Activated naive CD8-positive, alpha-beta T cell (primary cell): ENCODE measurements at regions not wholly inside any gene's neighbourhood (a gene's known extent, or its start where the extent isn't known, plus 50 kb on each side); places are given as distances from the start of the nearest gene placed in this dataset.
"Not testable (repeated sequence)": the region's sequence is repeated elsewhere in the genome, so short reads cannot be mapped to it uniquely, and the experiment has no call there.

ENCODE experiments used
- H3K27ac Mint-ChIP-seq: one replicate; pipeline ENCODE4 v1.8.0; 2021; ENCODE audit warnings: mixed read lengths
- H3K27me3 Mint-ChIP-seq: one replicate; pipeline ENCODE4 v1.8.0; 2021; ENCODE audit warnings: mixed read lengths
- H3K36me3 Mint-ChIP-seq: one replicate; pipeline ENCODE4 v1.8.0; 2021; ENCODE audit warnings: mixed read lengths
- H3K4me1 Mint-ChIP-seq: one replicate; pipeline ENCODE4 v1.8.0; 2021; ENCODE audit warnings: low read depth, mixed read lengths
- H3K4me3 Mint-ChIP-seq: one replicate; pipeline ENCODE4 v1.8.0; 2021; ENCODE audit warnings: mild to moderate bottlenecking, mixed read lengths
- H3K9me3 Mint-ChIP-seq: one replicate; pipeline ENCODE4 v1.8.0; 2021; ENCODE audit warnings: low read depth, mixed read lengths

GRCh38 chr11:115642660-115643059 lies 138.4 kb upstream of the CADM1 start:
- no peaks in the 10 kb centered on the region for H3K9me3 Mint-ChIP-seq
- no peaks in the 10 kb centered on the region for H3K4me1 Mint-ChIP-seq
- no peak overlapping the region for H3K4me3 Mint-ChIP-seq
- peaks cover 4% of the 10 kb centered on the region for H3K27me3 Mint-ChIP-seq
- no peak overlapping the region for H3K27ac Mint-ChIP-seq
- H3K36me3 Mint-ChIP-seq = no peaks in the 10 kb centered on the region

GRCh38 chr11:115637599-115638241 lies 133.5 kb upstream of the CADM1 start:
- H3K27me3 Mint-ChIP-seq = peaks cover 1% of the 10 kb centered on the region
- H3K9me3 Mint-ChIP-seq = no peaks in the 10 kb centered on the region
- no peaks in the 10 kb centered on the region for H3K4me1 Mint-ChIP-seq
- no peak overlapping the region for H3K27ac Mint-ChIP-seq
- no peaks in the 10 kb centered on the region for H3K36me3 Mint-ChIP-seq
- H3K4me3 Mint-ChIP-seq = no peak overlapping the region

- no peaks in the 10 kb centered on the region for H3K9me3 Mint-ChIP-seq
- H3K27me3 Mint-ChIP-seq = peaks cover 1% of the 10 kb centered on the region
- no peak overlapping the region for H3K27ac Mint-ChIP-seq
- H3K4me3 Mint-ChIP-seq = no peak overlapping the region
- H3K36me3 Mint-ChIP-seq = no peaks in the 10 kb centered on the region
- no peaks in the 10 kb centered on the region for H3K4me1 Mint-ChIP-seq
Observed at GRCh38 chr11:115636753-115637527, 132.7 kb upstream of the CADM1 start.

GRCh38 chr11:115633977-115634376 lies 129.8 kb upstream of the CADM1 start:
- not testable (repeated sequence) for H3K27me3 Mint-ChIP-seq

GRCh38 chr11:115632061-115632460 lies 127.8 kb upstream of the CADM1 start:
- Mint-ChIP-seq H3K27me3 (peaks cover 7% of the 10 kb centered on the region), H3K9me3 (no peaks in the 10 kb centered on the region), H3K36me3 (no peaks in the 10 kb centered on the region), H3K27ac (no peak overlapping the region), H3K4me3 (no peak overlapping the region), H3K4me1 (no peaks in the 10 kb centered on the region)

More at GRCh38 chr11:115633977-115634376, 129.8 kb upstream of the CADM1 start:
- H3K4me1 Mint-ChIP-seq, H3K27ac Mint-ChIP-seq, H3K9me3 Mint-ChIP-seq, H3K4me3 Mint-ChIP-seq, H3K36me3 Mint-ChIP-seq: not testable (repeated sequence)

GRCh38 chr11:115631609-115632008 lies 127.4 kb upstream of the CADM1 start:
- peaks cover 7% of the 10 kb centered on the region for H3K27me3 Mint-ChIP-seq
- no peak overlapping the region for H3K4me3 Mint-ChIP-seq
- H3K36me3 Mint-ChIP-seq = no peaks in the 10 kb centered on the region
- no peak overlapping the region for H3K27ac Mint-ChIP-seq
- no peaks in the 10 kb centered on the region for H3K4me1 Mint-ChIP-seq
- H3K9me3 Mint-ChIP-seq = no peaks in the 10 kb centered on the region

- Mint-ChIP-seq H3K27ac (no peak overlapping the region), H3K36me3 (no peaks in the 10 kb centered on the region), H3K27me3 (peaks cover 7% of the 10 kb centered on the region), H3K4me3 (no peak overlapping the region), H3K9me3 (no peaks in the 10 kb centered on the region), H3K4me1 (no peaks in the 10 kb centered on the region)
Observed at GRCh38 chr11:115630214-115630613, 126.0 kb upstream of the CADM1 start.

- Mint-ChIP-seq H3K4me3 (no peak overlapping the region), H3K27ac (no peak overlapping the region), H3K9me3 (no peaks in the 10 kb centered on the region), H3K27me3 (peaks cover 7% of the 10 kb centered on the region), H3K36me3 (no peaks in the 10 kb centered on the region), H3K4me1 (no peaks in the 10 kb centered on the region)
Observed at GRCh38 chr11:115629456-115630015, 125.3 kb upstream of the CADM1 start.

GRCh38 chr11:115627666-115628460 lies 123.6 kb upstream of the CADM1 start:
- H3K4me1 Mint-ChIP-seq = no peaks in the 10 kb centered on the region
- no peaks in the 10 kb centered on the region for H3K9me3 Mint-ChIP-seq
- H3K27me3 Mint-ChIP-seq = peaks cover 6% of the 10 kb centered on the region
- no peak overlapping the region for H3K4me3 Mint-ChIP-seq
- H3K36me3 Mint-ChIP-seq = no peaks in the 10 kb centered on the region
- H3K27ac Mint-ChIP-seq = no peak overlapping the region

- no peaks in the 10 kb centered on the region for H3K9me3 Mint-ChIP-seq
- H3K4me3 Mint-ChIP-seq = no peak overlapping the region
- H3K27ac Mint-ChIP-seq = no peak overlapping the region
- no peaks in the 10 kb centered on the region for H3K4me1 Mint-ChIP-seq
- no peaks in the 10 kb centered on the region for H3K36me3 Mint-ChIP-seq
- peaks cover 6% of the 10 kb centered on the region for H3K27me3 Mint-ChIP-seq
Observed at GRCh38 chr11:115627071-115627470, 122.9 kb upstream of the CADM1 start.

- Mint-ChIP-seq H3K36me3 (no peaks in the 10 kb centered on the region), H3K4me1 (no peaks in the 10 kb centered on the region), H3K27me3 (peaks cover 6% of the 10 kb centered on the region), H3K27ac (no peak overlapping the region), H3K9me3 (no peaks in the 10 kb centered on the region), H3K4me3 (no peak overlapping the region)
Observed at GRCh38 chr11:115626414-115626813, 122.2 kb upstream of the CADM1 start.

- Mint-ChIP-seq H3K27ac (no peak overlapping the region), H3K4me3 (no peak overlapping the region), H3K27me3 (peaks cover 3% of the 10 kb centered on the region), H3K9me3 (no peaks in the 10 kb centered on the region), H3K36me3 (no peaks in the 10 kb centered on the region), H3K4me1 (no peaks in the 10 kb centered on the region)
Observed at GRCh38 chr11:115625502-115625901, 121.3 kb upstream of the CADM1 start.

- no peak overlapping the region for H3K4me3 Mint-ChIP-seq
- no peaks in the 10 kb centered on the region for H3K9me3 Mint-ChIP-seq
- no peak overlapping the region for H3K27ac Mint-ChIP-seq
- H3K4me1 Mint-ChIP-seq = no peaks in the 10 kb centered on the region
- no peaks in the 10 kb centered on the region for H3K36me3 Mint-ChIP-seq
- H3K27me3 Mint-ChIP-seq = no peaks in the 10 kb centered on the region
Observed at GRCh38 chr11:115624065-115624464, 119.8 kb upstream of the CADM1 start.

GRCh38 chr11:115623021-115623451 lies 118.8 kb upstream of the CADM1 start:
- Mint-ChIP-seq H3K36me3 (no peaks in the 10 kb centered on the region), H3K27ac (no peak overlapping the region), H3K9me3 (no peaks in the 10 kb centered on the region), H3K4me3 (no peak overlapping the region), H3K4me1 (no peaks in the 10 kb centered on the region), H3K27me3 (no peaks in the 10 kb centered on the region)

GRCh38 chr11:115618428-115618827 lies 114.2 kb upstream of the CADM1 start:
- H3K27ac Mint-ChIP-seq = no peak overlapping the region
- H3K36me3 Mint-ChIP-seq = no peaks in the 10 kb centered on the region
- no peaks in the 10 kb centered on the region for H3K27me3 Mint-ChIP-seq
- no peaks in the 10 kb centered on the region for H3K4me1 Mint-ChIP-seq
- H3K4me3 Mint-ChIP-seq = no peak overlapping the region
- no peaks in the 10 kb centered on the region for H3K9me3 Mint-ChIP-seq
